Gastrocnemius medialis (tissue), 4 donors: ENCODE measurements at regions not wholly inside any gene's neighbourhood (a gene's known extent, or its start where the extent isn't known, plus 50 kb on each side); places are given as distances from the start of the nearest gene placed in this dataset.

Experiments
- ATAC-seq, 2 donors: fragments of 150-250 bp; one replicate each; pipeline ENCODE4 v1.9.1; 2016
- DNase-seq, 2 donors: peaks; one replicate each; pipeline ENCODE4 v3.0.0-alpha.2; 2019
- H3K27ac ChIP-seq, 4 donors: fragments of 200-600 bp; sonication (generic); 1 replicate in 1 of 4; 2 replicates in 3 of 4; pipeline ENCODE4 v1.5.1; 2016 to 2018; ENCODE audit warnings: mild to moderate bottlenecking in 2 of 4, moderate library complexity in 1 of 4
- H3K27me3 ChIP-seq, 3 donors: fragments of 200-600 bp; sonication (generic) in 2 of 3; 1 replicate in 1 of 3; 2 replicates in 2 of 3; pipeline versions ENCODE4 v1.5.1 to v1.6.0; 2016 to 2019; ENCODE audit warnings: mild to moderate bottlenecking in 1 of 3, moderate library complexity in 1 of 3
- H3K36me3 ChIP-seq, 2 donors: fragments of 200-600 bp; sonication (generic) in 1 of 2; one replicate each; pipeline ENCODE4 v1.5.1; 2017 to 2018
- H3K4me1 ChIP-seq, 2 donors: fragments of 200-600 bp; sonication (generic) in 1 of 2; one replicate each; pipeline ENCODE4 v1.5.1; 2016 to 2017; ENCODE audit warnings: mild to moderate bottlenecking in 2 of 2
- H3K4me3 ChIP-seq, 4 donors: fragments of 200-600 bp; sonication (generic) in 3 of 4; 1 replicate in 1 of 4; 2 replicates in 3 of 4; pipeline ENCODE4 v1.5.1; 2016 to 2019; ENCODE audit warnings: mild to moderate bottlenecking in 2 of 4
- H3K9me3 ChIP-seq, 3 donors: fragments of 200-600 bp; sonication (generic) in 2 of 3; 1 replicate in 1 of 3; 2 replicates in 2 of 3; pipeline ENCODE4 v1.5.1; 2016 to 2019
- CTCF ChIP-seq, 5 experiments: fragments of 450-650 bp in 3 of 5; fragments of 200-600 bp in 2 of 5; sonication (generic) in 2 of 5; IDR thresholded peaks in 4 of 5; conservative IDR thresholded peaks in 1 of 5; 1 replicate in 4 of 5; 2 replicates in 1 of 5; pipeline ENCODE4 v1.5.1; 2016 to 2019; ENCODE audit warnings: antibody characterized with exemption in 5 of 5, mild to moderate bottlenecking in 3 of 5, moderate library complexity in 3 of 5
- POLR2A ChIP-seq, 2 donors: fragments of 450-650 bp; IDR thresholded peaks; one replicate each; pipeline ENCODE4 v1.6.1; 2017; ENCODE audit warnings: antibody characterized with exemption in 2 of 2, mild to moderate bottlenecking in 2 of 2, moderate library complexity in 2 of 2
- in situ Hi-C, 4 donors: fragments of 200-750 bp; cut with MboI; loops; one replicate each; pipeline versions ENCODE4 v1.15.0 to v1.8.0; 2017; ENCODE audit warnings: low sequenced_read_pairs in 4 of 4
- intact Hi-C: fragments of 100-400 bp; cut with DNase I; formaldehyde crosslinking; loops from one replicate; pipeline ENCODE4 v1.15.1; 2023; ENCODE audit warnings: low total_unique reads

- Histone ChIP-seq H3K9me3 (no peaks in the 10 kb centered on the region), H3K36me3 (no peaks in the 10 kb centered on the region), H3K4me1 (no peaks in the 10 kb centered on the region), H3K4me3 (no peak overlapping the region), H3K27me3 (peaks cover 14 to 37% (median 21%) of the 10 kb centered on the region in 3 donors), H3K27ac (no peak overlapping the region)
- TF ChIP-seq CTCF (IDR thresholded peaks at IDR 0.05 in 4 of 5, conservative IDR thresholded peaks at IDR 0.05 in 1 of 5) (no peak), POLR2A (IDR thresholded peaks at IDR 0.05) (no peak)
- in situ Hi-C loops (no loop called here), intact Hi-C loops (no loop called here)
- ATAC-seq (no peak), DNase-seq (no peak)
Measured at GRCh38 chr6:27582928-27583725, 110.2 kb upstream of the ZNF184 start.

GRCh38 chr6:27579973-27580372, 107.1 kb upstream of the ZNF184 start:
- Histone ChIP-seq H3K4me3 (no peak overlapping the region), H3K27me3 (peaks cover 14 to 23% (median 16%) of the 10 kb centered on the region in 3 donors), H3K4me1 (no peaks in the 10 kb centered on the region), H3K27ac (no peak overlapping the region), H3K9me3 (no peaks in the 10 kb centered on the region), H3K36me3 (no peaks in the 10 kb centered on the region)
- intact Hi-C loops, result no loop called here
- in situ Hi-C loops, result no loop called here
- TF ChIP-seq CTCF (IDR thresholded peaks at IDR 0.05 in 4 of 5, conservative IDR thresholded peaks at IDR 0.05 in 1 of 5) (no peak), POLR2A (IDR thresholded peaks at IDR 0.05) (no peak)
- ATAC-seq (no peak), DNase-seq (no peak)

GRCh38 chr6:27577922-27578321, 105.0 kb upstream of the ZNF184 start:
- TF ChIP-seq CTCF (IDR thresholded peaks at IDR 0.05 in 4 of 5, conservative IDR thresholded peaks at IDR 0.05 in 1 of 5), result no peak
- no peak for TF ChIP-seq POLR2A (IDR thresholded peaks at IDR 0.05)
- H3K4me3 ChIP-seq, result no peak overlapping the region
- ATAC-seq (no peak), DNase-seq (no peak)
- peaks cover 7 to 15% (median 10%) of the 10 kb centered on the region in 3 donors for H3K27me3 ChIP-seq
- in situ Hi-C loops (no loop called here), intact Hi-C loops (no loop called here)
- no peaks in the 10 kb centered on the region for H3K4me1 ChIP-seq
- H3K36me3 ChIP-seq, result no peaks in the 10 kb centered on the region
- no peaks in the 10 kb centered on the region for H3K9me3 ChIP-seq
- no peak overlapping the region for H3K27ac ChIP-seq

- Histone ChIP-seq H3K27ac (no peak overlapping the region), H3K4me3 (no peak overlapping the region), H3K4me1 (no peaks in the 10 kb centered on the region), H3K36me3 (no peaks in the 10 kb centered on the region), H3K9me3 (no peaks in the 10 kb centered on the region), H3K27me3 (peaks cover 0 to 2% (median 0%) of the 10 kb centered on the region in 3 donors)
- no peak for ATAC-seq
- DNase-seq, result no peak
- no peak for TF ChIP-seq POLR2A (IDR thresholded peaks at IDR 0.05)
- TF ChIP-seq CTCF (IDR thresholded peaks at IDR 0.05 in 4 of 5, conservative IDR thresholded peaks at IDR 0.05 in 1 of 5), result no peak
- intact Hi-C loops, result no loop called here
- in situ Hi-C loops, result no loop called here
Measured at GRCh38 chr6:27575594-27576361, 102.9 kb upstream of the ZNF184 start.
